VCaP (cell line): ENCODE measurements at regions not wholly inside any gene's neighbourhood (a gene's known extent, or its start where the extent isn't known, plus 50 kb on each side); places are given as distances from the start of the nearest gene placed in this dataset.

Experiments used
- H3K27ac ChIP-seq: fragments of 450-650 bp; 2 replicates; pipeline ENCODE4 v1.5.1; 2017
- TF ChIP-seq, protein P1 (sequence below): fragments of 450-650 bp; conservative IDR thresholded peaks from 2 replicates; pipeline ENCODE4 v1.5.1; 2017; ENCODE audit warnings: mild to moderate bottlenecking, moderate library complexity

DNA sequence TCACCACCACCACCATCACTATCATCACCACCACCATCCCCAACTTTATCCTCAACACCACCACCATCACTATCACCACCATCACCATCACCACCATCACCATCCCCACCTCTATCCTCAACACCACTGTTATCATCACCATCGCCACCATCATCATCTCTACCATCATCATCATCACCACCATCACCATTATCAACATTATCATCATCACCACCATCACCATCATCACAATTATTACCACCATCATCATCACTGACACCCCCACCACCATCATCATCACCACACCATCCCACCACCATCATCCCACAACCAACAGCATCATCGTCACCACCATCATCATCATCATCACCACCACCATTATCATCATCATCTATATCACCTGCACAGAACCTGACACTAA, 188.4 kb upstream of the PWP1 start:
- no peak overlapping the region for H3K27ac ChIP-seq
- TF ChIP-seq, protein P1, sequence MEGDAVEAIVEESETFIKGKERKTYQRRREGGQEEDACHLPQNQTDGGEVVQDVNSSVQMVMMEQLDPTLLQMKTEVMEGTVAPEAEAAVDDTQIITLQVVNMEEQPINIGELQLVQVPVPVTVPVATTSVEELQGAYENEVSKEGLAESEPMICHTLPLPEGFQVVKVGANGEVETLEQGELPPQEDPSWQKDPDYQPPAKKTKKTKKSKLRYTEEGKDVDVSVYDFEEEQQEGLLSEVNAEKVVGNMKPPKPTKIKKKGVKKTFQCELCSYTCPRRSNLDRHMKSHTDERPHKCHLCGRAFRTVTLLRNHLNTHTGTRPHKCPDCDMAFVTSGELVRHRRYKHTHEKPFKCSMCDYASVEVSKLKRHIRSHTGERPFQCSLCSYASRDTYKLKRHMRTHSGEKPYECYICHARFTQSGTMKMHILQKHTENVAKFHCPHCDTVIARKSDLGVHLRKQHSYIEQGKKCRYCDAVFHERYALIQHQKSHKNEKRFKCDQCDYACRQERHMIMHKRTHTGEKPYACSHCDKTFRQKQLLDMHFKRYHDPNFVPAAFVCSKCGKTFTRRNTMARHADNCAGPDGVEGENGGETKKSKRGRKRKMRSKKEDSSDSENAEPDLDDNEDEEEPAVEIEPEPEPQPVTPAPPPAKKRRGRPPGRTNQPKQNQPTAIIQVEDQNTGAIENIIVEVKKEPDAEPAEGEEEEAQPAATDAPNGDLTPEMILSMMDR = no peak

DNA sequence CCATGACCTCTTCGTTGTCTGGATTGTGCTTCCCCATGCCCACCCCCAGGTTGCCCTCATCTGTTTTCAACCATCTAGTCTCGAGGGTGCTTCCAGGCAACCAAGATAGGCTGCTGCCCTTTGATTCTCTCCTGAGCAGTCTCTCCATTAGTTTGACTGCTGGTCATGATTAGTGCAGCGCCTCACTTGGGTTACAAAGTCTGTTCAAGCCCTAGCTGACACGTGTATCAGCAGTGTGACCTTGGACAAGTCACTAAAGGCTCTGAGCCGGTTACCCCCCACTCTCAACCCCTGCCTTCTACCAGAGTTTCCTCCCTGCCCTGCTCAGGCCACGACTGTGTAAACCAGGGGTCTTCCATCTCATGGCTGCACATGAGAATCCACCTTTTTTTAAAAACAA, 185.3 kb upstream of the PWP1 start:
- no peak overlapping the region for H3K27ac ChIP-seq
- TF ChIP-seq, protein P1 = no peak

DNA sequence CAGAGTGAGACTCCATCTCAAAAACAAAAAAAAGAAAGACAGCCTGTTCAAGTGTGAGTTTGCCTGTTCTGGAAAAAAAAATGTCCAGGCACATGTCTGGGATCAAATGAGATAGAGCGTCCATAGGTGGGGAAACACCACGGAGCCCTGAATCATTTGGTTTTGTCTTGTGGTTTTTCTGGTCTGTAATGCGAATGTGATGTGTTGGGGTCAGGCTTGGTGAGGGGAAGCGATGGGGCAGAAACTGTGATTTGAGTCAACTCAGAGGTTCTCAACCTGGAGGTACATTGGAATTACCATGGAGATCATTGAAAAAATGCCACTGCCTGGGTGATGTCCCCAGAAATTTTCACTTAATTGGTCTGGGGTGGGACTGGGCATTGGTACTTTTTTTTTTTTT, 183.9 kb upstream of the PWP1 start:
- TF ChIP-seq, protein P1 = no peak

DNA sequence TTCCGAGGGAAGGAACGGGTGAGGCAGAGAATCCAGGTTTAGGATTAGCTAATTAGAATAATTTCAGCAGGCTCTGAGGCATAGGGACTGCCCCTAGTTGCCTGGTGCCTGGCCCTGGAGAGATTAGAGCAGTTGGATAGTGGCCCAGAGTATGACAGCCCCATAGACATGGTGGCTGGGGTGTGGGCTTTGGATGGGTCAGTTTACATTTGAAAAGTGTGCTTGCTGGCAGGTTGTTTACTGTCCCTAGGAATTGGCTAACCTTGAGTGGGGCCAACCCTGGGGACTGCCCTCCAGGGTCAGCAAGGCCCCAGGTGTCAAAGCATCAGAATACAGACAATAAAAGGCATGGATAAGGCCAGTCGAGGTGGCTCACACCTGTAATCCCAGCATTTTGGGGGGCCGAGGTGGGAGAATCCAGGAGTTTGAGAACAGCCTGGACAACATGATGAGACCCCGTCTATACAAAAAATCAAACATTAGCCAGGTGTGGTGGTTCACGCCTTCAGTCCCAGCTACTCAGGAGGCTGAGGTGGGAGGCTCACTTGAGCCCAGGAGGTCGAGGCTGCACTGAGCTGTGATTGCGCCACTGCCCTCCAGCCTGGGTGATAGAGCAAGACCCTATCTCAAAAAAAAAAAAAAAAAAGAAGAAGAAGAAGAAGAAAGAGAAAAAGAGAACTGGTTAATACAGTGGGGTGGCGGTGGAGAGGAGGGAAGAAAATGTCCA, 182.3 kb upstream of the PWP1 start:
- no peak overlapping the region for H3K27ac ChIP-seq
- TF ChIP-seq, protein P1 = no peak

More for the DNA sequence above, 183.9 kb upstream of the PWP1 start:
- no peak overlapping the region for H3K27ac ChIP-seq

DNA sequence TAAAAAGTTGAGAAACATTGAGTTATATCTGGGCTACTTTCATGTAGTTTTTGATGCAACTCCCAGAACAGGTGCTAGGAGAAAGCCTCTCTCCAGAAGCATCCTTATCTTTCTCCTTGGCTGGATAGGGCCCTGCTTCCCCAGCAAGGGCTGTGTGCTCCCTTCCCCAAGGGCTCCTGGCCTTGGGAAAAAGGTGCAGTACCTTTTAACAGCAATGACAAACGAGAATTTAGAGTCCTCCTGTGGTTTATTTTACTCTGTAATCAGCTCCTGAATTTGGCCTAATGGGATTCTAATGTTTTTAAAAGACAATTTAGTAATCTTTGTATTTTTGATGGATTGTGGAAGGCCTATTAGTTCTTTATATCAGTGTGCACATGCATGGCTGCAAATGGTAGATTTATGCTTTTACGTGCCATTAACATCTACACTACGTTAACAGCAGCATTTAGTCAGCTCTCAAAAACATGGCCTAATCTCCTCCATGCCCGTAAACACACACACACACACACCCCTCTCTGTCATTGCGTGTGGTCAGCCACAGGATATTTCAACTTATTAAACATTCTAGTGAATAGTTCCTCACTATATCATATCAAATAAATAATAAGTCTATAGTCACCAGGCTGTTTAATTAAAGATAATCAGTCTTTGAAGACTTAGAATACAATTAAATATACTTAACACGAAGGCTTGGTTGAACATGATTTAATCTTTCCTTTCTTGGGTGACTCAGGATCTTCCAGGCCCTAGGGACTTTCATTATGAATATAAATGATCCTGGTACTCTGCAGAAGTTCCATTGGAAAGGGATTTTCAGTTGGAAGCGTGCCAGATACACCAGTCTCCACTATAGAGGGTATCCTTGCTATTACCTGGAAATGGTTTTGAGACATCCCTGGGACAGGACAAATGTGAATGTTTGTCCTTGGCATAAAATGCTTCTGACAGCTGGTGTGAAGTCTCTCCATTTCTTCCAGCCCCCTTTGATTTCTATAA, 181.4 kb upstream of the PWP1 start:
- TF ChIP-seq, protein P1 = no peak

DNA sequence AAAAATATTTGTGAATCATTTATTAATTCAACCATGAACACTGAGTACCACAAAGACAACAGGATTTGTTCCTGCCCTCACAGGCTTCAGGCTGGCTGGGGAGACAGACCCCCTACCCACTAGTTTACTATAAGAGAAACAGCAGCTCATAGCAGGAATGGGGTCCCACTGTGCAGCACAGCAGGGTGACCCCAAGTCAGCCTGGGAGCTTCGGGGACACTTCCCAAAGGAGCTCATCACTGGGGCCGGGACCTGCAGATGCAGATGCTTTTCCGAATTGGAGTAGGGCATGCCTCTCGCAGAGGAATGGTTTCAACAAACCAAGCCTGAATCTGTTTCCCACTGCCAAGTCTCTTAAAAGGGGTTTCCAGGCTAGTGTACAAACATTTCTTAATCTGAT, 176.2 kb upstream of the PWP1 start:
- H3K27ac ChIP-seq = no peak overlapping the region
- TF ChIP-seq, protein P1 = no peak

More for the DNA sequence above, 181.4 kb upstream of the PWP1 start:
- H3K27ac ChIP-seq = no peak overlapping the region

DNA sequence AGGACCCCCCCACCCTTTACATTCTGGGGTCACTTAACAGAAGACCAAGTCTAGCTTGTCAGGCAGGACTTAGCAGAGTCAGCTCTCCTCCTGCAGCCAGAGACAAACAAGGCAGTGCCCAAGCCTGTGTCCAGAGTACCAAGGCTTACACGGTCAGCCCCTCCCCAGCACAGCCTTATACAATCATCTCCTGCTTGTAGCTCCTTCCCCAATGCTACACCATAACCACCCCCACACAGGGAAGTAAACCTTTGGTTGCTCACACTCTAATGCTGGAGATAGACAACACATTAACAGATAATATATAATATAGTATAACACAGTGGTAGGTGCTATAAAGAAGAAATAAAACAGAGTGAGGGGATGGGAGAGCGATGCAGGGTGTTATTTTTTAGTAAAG, 175.4 kb upstream of the PWP1 start:
- no peak overlapping the region for H3K27ac ChIP-seq
- TF ChIP-seq, protein P1 = no peak
